ENCODE measurements at regions not wholly inside any gene's neighbourhood (a gene's known extent, or its start where the extent isn't known, plus 50 kb on each side); places are given as distances from the start of the nearest gene placed in this dataset.

GRCh38 chr6:99016355-99016754 is 68.6 kb upstream of the FBXL4 start:
- Histone ChIP-seq H2AFZ (ENCODE audit: low read length) (no peak overlapping the region), H3K27ac (ENCODE audit: low read length) (no peak overlapping the region), H3K27me3 (ENCODE audit: low read length) (no peaks in the 10 kb centered on the region), H3K79me2 (ENCODE audit: low read length) (no peaks in the 10 kb centered on the region), H3F3A (ENCODE audit: low read length, unreplicated experiment) (no peaks in the 10 kb centered on the region), H3K4me3 (ENCODE audit: low read length) (no peak overlapping the region), H3K9ac (ENCODE audit: low read length) (no peak overlapping the region), H3K36me3 (ENCODE audit: low read depth, low read length) (no peaks in the 10 kb centered on the region), H3K9me3 (ENCODE audit: low read length) (no peaks in the 10 kb centered on the region), H3K9me2 (replicated peaks; ENCODE audit: low read length) (no peaks in the 10 kb centered on the region), H4K20me1 (ENCODE audit: low read length) (no peaks in the 10 kb centered on the region), H3K4me2 (ENCODE audit: low read length) (no peak overlapping the region), H3K4me1 (ENCODE audit: insufficient read depth, low read length) (peaks cover 9% of the 10 kb centered on the region; the same call in 1 of the 2 replicates)
- ChIA-PET CTCF (no interaction called here), POLR2A (ENCODE audit: unreplicated experiment) (no interaction called here)
- no TSS peak for BruUV-seq (replicated peaks)
- ATAC-seq (no peak), DNase-seq (no peak)
- TF ChIP-seq EZH2phosphoT487 (IDR thresholded peaks at IDR 0.05; ENCODE audit: borderline replicate concordance, low read length) (no peak), EZH2 (IDR thresholded peaks at IDR 0.05; ENCODE audit: low read length, unreplicated experiment) (no peak), CTCF (conservative IDR thresholded peaks at IDR 0.05; ENCODE audit: low read depth, low read length) (no peak)
- intact Hi-C loops (cut with micrococcal nuclease): no loop called here

GRCh38 chr6:99014061-99014460 is 66.3 kb upstream of the FBXL4 start:
- no peaks in the 10 kb centered on the region for H3K9me3 ChIP-seq (ENCODE audit: low read length)
- H3K4me3 ChIP-seq (ENCODE audit: low read length): no peak overlapping the region
- no peaks in the 10 kb centered on the region for H3K79me2 ChIP-seq (ENCODE audit: low read length)
- no peak overlapping the region for H3K9ac ChIP-seq (ENCODE audit: low read length)
- intact Hi-C loops (cut with micrococcal nuclease): no loop called here
- ChIA-PET POLR2A (ENCODE audit: unreplicated experiment) (no interaction called here), CTCF (no interaction called here)
- peaks cover 9% of the 10 kb centered on the region; the same call in 1 of the 2 replicates for H3K4me1 ChIP-seq (ENCODE audit: insufficient read depth, low read length)
- H4K20me1 ChIP-seq (ENCODE audit: low read length): no peaks in the 10 kb centered on the region
- H3K27ac ChIP-seq (ENCODE audit: low read length): no peak overlapping the region
- no peaks in the 10 kb centered on the region for H3F3A ChIP-seq (ENCODE audit: low read length, unreplicated experiment)
- H3K4me2 ChIP-seq (ENCODE audit: low read length): no peak overlapping the region
- no TSS peak for BruUV-seq (replicated peaks)
- TF ChIP-seq CTCF (conservative IDR thresholded peaks at IDR 0.05; ENCODE audit: low read depth, low read length): no peak
- TF ChIP-seq EZH2 (IDR thresholded peaks at IDR 0.05; ENCODE audit: low read length, unreplicated experiment): no peak
- TF ChIP-seq EZH2phosphoT487 (IDR thresholded peaks at IDR 0.05; ENCODE audit: borderline replicate concordance, low read length): no peak
- DNase-seq (no peak), ATAC-seq (no peak)
- no peaks in the 10 kb centered on the region for H3K9me2 ChIP-seq (replicated peaks; ENCODE audit: low read length)
- H3K36me3 ChIP-seq (ENCODE audit: low read depth, low read length): no peaks in the 10 kb centered on the region
- no peaks in the 10 kb centered on the region for H3K27me3 ChIP-seq (ENCODE audit: low read length)
- no peak overlapping the region for H2AFZ ChIP-seq (ENCODE audit: low read length)

- intact Hi-C loops (cut with micrococcal nuclease): no loop called here
- H3F3A ChIP-seq (ENCODE audit: low read length, unreplicated experiment): no peaks in the 10 kb centered on the region
- H4K20me1 ChIP-seq (ENCODE audit: low read length): no peaks in the 10 kb centered on the region
- H3K27me3 ChIP-seq (ENCODE audit: low read length): no peaks in the 10 kb centered on the region
- ATAC-seq: no peak
- no TSS peak for BruUV-seq (replicated peaks)
- ChIA-PET CTCF (interaction anchor here (0.6 kb wide), 1 partner anchor 1824 kb away, joined by 5 read pairs; no protein-coding TSS in a partner anchor), POLR2A (ENCODE audit: unreplicated experiment) (no interaction called here)
- no peak for DNase-seq
- H3K9ac ChIP-seq (ENCODE audit: low read length): no peak overlapping the region
- H3K79me2 ChIP-seq (ENCODE audit: low read length): no peaks in the 10 kb centered on the region
- no peaks in the 10 kb centered on the region for H3K9me3 ChIP-seq (ENCODE audit: low read length)
- H3K27ac ChIP-seq (ENCODE audit: low read length): no peak overlapping the region
- H3K9me2 ChIP-seq (replicated peaks; ENCODE audit: low read length): no peaks in the 10 kb centered on the region
- H3K4me3 ChIP-seq (ENCODE audit: low read length): no peak overlapping the region
- H3K36me3 ChIP-seq (ENCODE audit: low read depth, low read length): no peaks in the 10 kb centered on the region
- peak overlapping the region; percentile 28; the same call in 1 of the 2 replicates for H3K4me2 ChIP-seq (ENCODE audit: low read length)
- H2AFZ ChIP-seq (ENCODE audit: low read length): no peak overlapping the region
- no peak for TF ChIP-seq EZH2 (IDR thresholded peaks at IDR 0.05; ENCODE audit: low read length, unreplicated experiment)
- TF ChIP-seq EZH2phosphoT487 (IDR thresholded peaks at IDR 0.05; ENCODE audit: borderline replicate concordance, low read length): no peak
- no peak for TF ChIP-seq CTCF (conservative IDR thresholded peaks at IDR 0.05; ENCODE audit: low read depth, low read length)
- H3K4me1 ChIP-seq (ENCODE audit: insufficient read depth, low read length): peaks cover 9% of the 10 kb centered on the region; the same call in 1 of the 2 replicates
Measured at GRCh38 chr6:99013661-99014060, 65.9 kb upstream of the FBXL4 start.
